PC-3 (cell line): ENCODE measurements at regions not wholly inside any gene's neighbourhood (a gene's known extent, or its start where the extent isn't known, plus 50 kb on each side); places are given as distances from the start of the nearest gene placed in this dataset.

ENCODE experiments used
- ATAC-seq: fragments of 200-7000 bp; cut with Tn5 transposase; 2 replicates; pipeline ENCODE4 v1.9.1; 2020; ENCODE audit warnings: mild to moderate bottlenecking, moderate library complexity
- BruUV-seq: library from RNA; stranded (reverse); fragments of 400-500 nt; replicated peaks from 2 replicates; lab custom pipeline; 2021; lab: Mats Ljungman, UMichigan
- CTCF ChIA-PET: fragments of 300-600 bp; sonication (Branson Sonifier 250); formaldehyde crosslinking; loops from one replicate; lab custom pipeline; 2022; ENCODE audit warnings: antibody characterized with exemption; lab: Charles Lee
- POLR2A ChIA-PET: fragments of 300-600 bp; sonication (Branson Sonifier 250); formaldehyde crosslinking; loops from one replicate; lab custom pipeline; 2022; ENCODE audit warnings: antibody characterized with exemption; ENCODE audit not compliant: unreplicated experiment; lab: Charles Lee
- DNase-seq: peaks from one replicate; pipeline ENCODE4 v3.0.0-alpha.2; 2015
- H2AFZ ChIP-seq: fragments of 300-600 bp; sonication (generic); 2 replicates; pipeline ENCODE4 v1.6.0; 2016; ENCODE audit warnings: antibody characterized with exemption, low read length
- H3F3A ChIP-seq: fragments of 300-600 bp; sonication (generic); one replicate; pipeline ENCODE4 v1.6.0; 2017; ENCODE audit warnings: antibody characterized with exemption, low read length, control low read depth, mild to moderate bottlenecking; ENCODE audit not compliant: unreplicated experiment
- H3K27ac ChIP-seq: fragments of 300-600 bp; sonication (generic); 2 replicates; pipeline ENCODE4 v1.5.1; 2016; ENCODE audit warnings: mild to moderate bottlenecking, low read length
- H3K27me3 ChIP-seq: fragments of 300-600 bp; sonication (generic); 2 replicates; pipeline ENCODE4 v1.6.1; 2016; ENCODE audit warnings: low read length, mixed read lengths
- H3K36me3 ChIP-seq: fragments of 300-600 bp; sonication (generic); 2 replicates; pipeline ENCODE4 v1.6.1; 2016; ENCODE audit warnings: low read depth, mixed run types, low read length, mixed read lengths
- H3K4me1 ChIP-seq: fragments of 300-600 bp; sonication (generic); 2 replicates; pipeline ENCODE4 v1.5.1; 2016; ENCODE audit warnings: low read length; ENCODE audit not compliant: insufficient read depth
- H3K4me2 ChIP-seq: fragments of 300-600 bp; sonication (generic); 2 replicates; pipeline ENCODE4 v1.6.0; 2016; ENCODE audit warnings: low read length
- H3K4me3 ChIP-seq: fragments of 300-600 bp; sonication (generic); 2 replicates; pipeline ENCODE4 v1.5.1; 2016; ENCODE audit warnings: mild to moderate bottlenecking, low read length, mixed read lengths
- H3K79me2 ChIP-seq: fragments of 300-600 bp; sonication (generic); 2 replicates; pipeline ENCODE4 v1.6.1; 2017; ENCODE audit warnings: low read length, mixed read lengths
- H3K9ac ChIP-seq: fragments of 300-600 bp; sonication (generic); 2 replicates; pipeline ENCODE4 v1.6.0; 2016; ENCODE audit warnings: mild to moderate bottlenecking, low read length
- H3K9me2 ChIP-seq: fragments of 300-600 bp; sonication (generic); replicated peaks from 2 replicates; pipeline ENCODE4 v1.6.1; 2016; ENCODE audit warnings: mixed run types, low read length, mixed read lengths
- H3K9me3 ChIP-seq: fragments of 300-600 bp; sonication (generic); 2 replicates; pipeline ENCODE4 v1.6.1; 2016; ENCODE audit warnings: low read length, mixed read lengths
- H4K20me1 ChIP-seq: fragments of 300-600 bp; sonication (generic); 2 replicates; pipeline ENCODE4 v1.6.1; 2016; ENCODE audit warnings: low read length, mixed read lengths
- EZH2 ChIP-seq: fragments of 300-600 bp; sonication (generic); IDR thresholded peaks from one replicate; pipeline ENCODE4 v1.6.1; 2017; ENCODE audit warnings: antibody characterized with exemption, mild to moderate bottlenecking, low read length; ENCODE audit not compliant: unreplicated experiment
- EZH2phosphoT487 ChIP-seq: fragments of 300-600 bp; sonication (generic); IDR thresholded peaks from 2 replicates; pipeline ENCODE4 v1.6.1; 2018; ENCODE audit warnings: mild to moderate bottlenecking, antibody characterized with exemption, low read length, borderline replicate concordance
- intact Hi-C: fragments of 100-400 bp; cut with micrococcal nuclease; formaldehyde crosslinking; loops from 2 replicates; pipeline ENCODE4 v1.9.0; 2023
- TF ChIP-seq, protein P1 (sequence below): fragments of 300-600 bp; sonication (generic); conservative IDR thresholded peaks from 2 replicates; pipeline ENCODE4 v1.5.1; 2017; ENCODE audit warnings: antibody characterized with exemption, low read depth, mild to moderate bottlenecking, low read length

DNA sequence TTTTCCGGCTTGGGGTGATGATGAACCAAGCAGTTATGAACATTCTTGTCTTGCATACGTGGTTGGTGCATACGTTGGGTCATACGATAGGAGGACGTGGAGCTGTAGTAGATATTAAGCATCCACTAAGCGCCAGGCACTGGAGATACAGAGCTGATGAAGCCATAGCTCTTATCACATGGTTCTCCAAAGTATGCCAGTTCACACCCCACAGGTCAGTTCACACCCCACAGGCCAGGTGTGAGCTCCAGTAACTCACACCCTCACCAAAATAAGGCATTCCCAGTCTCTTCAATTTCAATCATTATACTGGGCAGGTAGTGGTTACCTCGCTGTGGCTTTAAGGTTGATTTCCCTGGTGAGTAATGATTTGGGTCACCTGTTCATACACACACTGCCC lies 335.5 kb downstream of the FOXL1 start:
- Histone ChIP-seq H3K36me3 (no peaks in the 10 kb centered on the region), H3K79me2 (no peaks in the 10 kb centered on the region), H3K4me2 (no peak overlapping the region), H3K9me3 (no peaks in the 10 kb centered on the region), H3F3A (no peaks in the 10 kb centered on the region), H4K20me1 (no peaks in the 10 kb centered on the region), H3K27me3 (no peaks in the 10 kb centered on the region), H3K9me2 (no peaks in the 10 kb centered on the region), H3K9ac (no peak overlapping the region), H3K4me1 (no peaks in the 10 kb centered on the region), H3K27ac (no peak overlapping the region), H2AFZ (no peak overlapping the region), H3K4me3 (no peak overlapping the region)
- CTCF ChIA-PET = no interaction called here
- DNase-seq (no peak), ATAC-seq (no peak)
- BruUV-seq = no TSS peak
- intact Hi-C loops = no loop called here
- TF ChIP-seq, protein P1, sequence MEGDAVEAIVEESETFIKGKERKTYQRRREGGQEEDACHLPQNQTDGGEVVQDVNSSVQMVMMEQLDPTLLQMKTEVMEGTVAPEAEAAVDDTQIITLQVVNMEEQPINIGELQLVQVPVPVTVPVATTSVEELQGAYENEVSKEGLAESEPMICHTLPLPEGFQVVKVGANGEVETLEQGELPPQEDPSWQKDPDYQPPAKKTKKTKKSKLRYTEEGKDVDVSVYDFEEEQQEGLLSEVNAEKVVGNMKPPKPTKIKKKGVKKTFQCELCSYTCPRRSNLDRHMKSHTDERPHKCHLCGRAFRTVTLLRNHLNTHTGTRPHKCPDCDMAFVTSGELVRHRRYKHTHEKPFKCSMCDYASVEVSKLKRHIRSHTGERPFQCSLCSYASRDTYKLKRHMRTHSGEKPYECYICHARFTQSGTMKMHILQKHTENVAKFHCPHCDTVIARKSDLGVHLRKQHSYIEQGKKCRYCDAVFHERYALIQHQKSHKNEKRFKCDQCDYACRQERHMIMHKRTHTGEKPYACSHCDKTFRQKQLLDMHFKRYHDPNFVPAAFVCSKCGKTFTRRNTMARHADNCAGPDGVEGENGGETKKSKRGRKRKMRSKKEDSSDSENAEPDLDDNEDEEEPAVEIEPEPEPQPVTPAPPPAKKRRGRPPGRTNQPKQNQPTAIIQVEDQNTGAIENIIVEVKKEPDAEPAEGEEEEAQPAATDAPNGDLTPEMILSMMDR = no peak
- POLR2A ChIA-PET = no interaction called here

DNA sequence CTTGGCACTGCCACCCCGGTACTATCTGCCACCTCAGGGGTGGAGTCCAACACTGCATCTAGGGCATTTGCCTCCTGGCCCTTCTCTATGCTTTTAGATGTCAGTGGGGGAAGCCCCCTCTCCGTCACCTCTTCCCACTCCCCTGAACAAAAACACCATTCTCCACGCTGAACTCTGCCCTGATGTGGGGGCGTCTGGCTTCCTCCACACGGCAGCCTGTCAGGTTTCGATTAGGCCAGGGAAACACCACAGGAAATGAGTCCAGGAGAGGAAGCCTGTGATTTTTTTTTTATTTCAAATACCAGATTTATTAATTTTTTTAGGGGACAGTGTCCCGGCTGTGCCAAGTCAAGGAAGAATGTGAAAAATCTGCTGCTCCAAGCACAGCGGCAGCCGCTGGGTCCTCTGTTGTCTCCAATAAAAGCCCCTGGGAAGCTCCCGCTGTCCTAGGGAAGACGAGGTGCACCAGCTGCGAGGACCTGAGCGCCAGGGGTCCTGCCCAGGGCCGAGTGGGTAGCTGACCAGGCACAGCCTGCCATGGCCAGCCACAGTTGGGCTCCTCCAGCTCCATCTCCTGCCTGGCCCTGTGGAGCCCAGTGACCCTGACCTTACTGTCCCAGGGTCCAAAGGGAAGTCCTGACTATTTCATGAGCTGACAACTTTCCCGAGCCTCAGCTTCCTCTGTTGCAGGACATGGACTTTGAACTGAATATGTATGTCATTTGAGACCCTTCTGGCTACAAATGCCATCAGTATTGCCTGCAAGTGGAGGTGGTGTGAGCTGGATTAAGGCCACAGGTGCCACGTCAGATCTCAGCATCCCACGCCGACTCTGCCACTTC lies 336.7 kb downstream of the FOXL1 start:
- no peaks in the 10 kb centered on the region for H3K9me3 ChIP-seq
- POLR2A ChIA-PET = no interaction called here
- no TSS peak for BruUV-seq
- no peak overlapping the region for H2AFZ ChIP-seq
- H3K4me2 ChIP-seq = no peak overlapping the region
- intact Hi-C loops = no loop called here
- H3K36me3 ChIP-seq = no peaks in the 10 kb centered on the region
- no peak overlapping the region for H3K27ac ChIP-seq
- H3K27me3 ChIP-seq = no peaks in the 10 kb centered on the region
- H3F3A ChIP-seq = no peaks in the 10 kb centered on the region
- TF ChIP-seq EZH2phosphoT487 (no peak), EZH2 (no peak)
- TF ChIP-seq, protein P1 = no peak
- no peaks in the 10 kb centered on the region for H3K79me2 ChIP-seq
- no peaks in the 10 kb centered on the region for H4K20me1 ChIP-seq
- no peaks in the 10 kb centered on the region for H3K9me2 ChIP-seq
- ATAC-seq = no peak
- no peak for DNase-seq
- no peak overlapping the region for H3K9ac ChIP-seq
- H3K4me1 ChIP-seq = no peaks in the 10 kb centered on the region
- CTCF ChIA-PET = no interaction called here
- H3K4me3 ChIP-seq = no peak overlapping the region
